HG02885 (cell line): ENCODE measurements at regions not wholly inside any gene's neighbourhood (a gene's known extent, or its start where the extent isn't known, plus 50 kb on each side); places are given as distances from the start of the nearest gene placed in this dataset.

Source experiments
- ATAC-seq: cut with Tn5 transposase; IDR thresholded peaks from one replicate; pipeline ENCODE4 v1.9.1; 2021; ENCODE audit warnings: mild to moderate bottlenecking; ENCODE audit not compliant: unreplicated experiment, poor library complexity

DNA sequence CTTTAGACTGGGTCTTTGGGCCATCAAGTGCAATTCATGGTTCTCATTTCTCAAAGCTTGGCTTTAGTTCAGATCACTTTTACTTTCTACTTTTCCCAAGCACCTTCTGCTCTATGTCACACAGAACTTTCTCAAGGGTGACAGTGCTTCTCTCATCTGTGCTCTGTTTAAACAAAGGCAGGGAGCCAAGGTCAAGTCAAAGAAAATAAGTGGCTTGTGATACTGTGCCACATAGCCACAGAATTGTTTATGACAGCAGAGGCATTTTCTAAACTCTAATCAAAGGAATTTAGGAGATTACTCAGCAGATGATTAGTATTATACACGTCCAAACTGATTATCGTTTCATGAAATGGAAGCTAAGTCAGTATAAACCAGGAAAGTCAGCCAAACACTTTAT, 348.0 kb downstream of the HDGFL1 start:
- ATAC-seq = no peak

GRCh38 chr6:22921828-22922227, 352.5 kb downstream of the HDGFL1 start:
- ATAC-seq = no peak

DNA sequence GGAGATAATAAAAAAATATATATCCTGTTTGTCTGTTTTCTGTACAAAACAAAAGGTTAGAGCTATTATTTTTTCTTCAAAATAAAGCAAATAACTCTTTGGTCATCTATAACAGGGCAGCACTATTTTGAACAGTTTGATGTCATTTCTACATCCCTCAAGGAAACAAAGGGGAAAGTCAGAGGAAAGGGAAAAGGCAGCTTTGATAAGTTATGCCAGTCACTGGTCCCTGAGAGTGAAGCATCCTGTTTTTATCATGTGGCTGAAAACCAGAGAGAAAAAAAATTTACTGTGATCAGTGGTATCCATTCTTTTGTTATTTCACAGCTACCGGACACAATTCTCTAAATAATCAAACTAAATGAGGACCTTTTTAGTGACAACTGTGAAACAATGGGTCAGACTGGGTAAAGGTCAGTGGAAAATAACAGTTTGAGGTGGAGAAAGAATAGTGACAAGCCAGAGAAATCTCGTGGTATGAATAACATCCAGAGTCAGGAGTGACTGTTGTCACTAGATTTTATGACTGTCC, 356.0 kb downstream of the HDGFL1 start:
- no peak for ATAC-seq

- no peak for ATAC-seq
These were observed 356.8 kb downstream of the HDGFL1 start for GRCh38 chr6:22925920-22926789.

DNA sequence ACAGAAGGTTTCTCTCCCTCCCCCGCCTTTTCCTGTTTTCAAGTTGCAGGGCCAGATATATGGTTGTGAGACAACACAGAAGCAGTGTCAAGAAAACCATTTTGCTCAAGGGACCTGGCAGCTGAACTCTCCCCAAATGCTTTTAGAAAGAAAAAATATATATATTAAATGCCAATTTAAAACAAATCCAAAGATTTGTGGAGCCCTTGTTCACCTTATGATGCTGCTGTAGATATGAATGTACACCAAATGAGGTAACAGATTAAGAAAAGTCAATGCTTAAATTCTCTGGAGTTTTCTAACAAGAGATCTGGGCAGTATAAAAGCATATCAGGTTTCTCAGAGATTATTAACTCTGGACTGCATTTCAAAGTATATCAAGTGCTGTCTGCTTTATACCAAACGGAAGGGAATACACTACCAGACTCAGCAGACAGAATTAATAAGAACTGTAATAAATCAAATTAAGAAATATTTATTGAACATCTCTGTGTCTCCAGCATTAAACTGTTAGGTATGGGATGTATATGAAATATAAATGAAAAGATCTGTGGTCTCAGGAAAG, 357.5 kb downstream of the HDGFL1 start:
- no peak for ATAC-seq

- no peak for ATAC-seq
These were observed 359.4 kb downstream of the HDGFL1 start for GRCh38 chr6:22928775-22929174.

- ATAC-seq = no peak
These were observed 360.1 kb downstream of the HDGFL1 start for GRCh38 chr6:22929311-22929985.

DNA sequence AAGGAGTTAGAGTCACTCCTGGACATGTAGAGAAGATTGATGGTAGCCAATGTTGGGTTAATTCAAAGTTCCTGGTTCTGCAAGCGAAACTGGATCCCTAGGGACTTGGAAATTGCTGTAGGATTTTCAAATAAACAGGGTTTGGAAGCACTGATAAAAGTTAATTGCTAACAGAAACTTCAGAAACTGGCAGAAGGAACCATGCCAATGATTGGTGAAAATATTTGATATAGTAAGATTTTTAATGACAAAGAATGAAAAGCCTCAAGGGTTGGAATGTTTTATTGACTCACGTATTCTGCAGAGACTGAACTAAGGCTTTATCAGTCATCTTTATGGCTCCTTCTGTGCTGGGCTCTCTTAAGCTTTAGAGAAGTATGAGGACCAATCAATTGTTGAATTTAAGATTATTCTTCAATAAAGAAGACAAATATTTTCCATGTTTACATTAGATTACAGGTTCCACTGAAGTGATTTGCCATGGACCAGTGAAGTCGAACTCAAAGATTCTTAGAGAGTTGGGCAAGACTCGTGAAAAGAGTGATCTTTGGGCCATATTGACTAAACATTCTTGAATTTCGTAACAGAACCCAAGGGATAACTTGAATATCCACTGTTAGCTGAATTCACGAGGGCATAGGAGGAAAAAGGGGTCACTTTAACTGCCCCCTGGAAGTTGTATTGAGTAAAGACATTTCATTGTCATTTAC, 371.4 kb downstream of the HDGFL1 start:
- no peak for ATAC-seq

DNA sequence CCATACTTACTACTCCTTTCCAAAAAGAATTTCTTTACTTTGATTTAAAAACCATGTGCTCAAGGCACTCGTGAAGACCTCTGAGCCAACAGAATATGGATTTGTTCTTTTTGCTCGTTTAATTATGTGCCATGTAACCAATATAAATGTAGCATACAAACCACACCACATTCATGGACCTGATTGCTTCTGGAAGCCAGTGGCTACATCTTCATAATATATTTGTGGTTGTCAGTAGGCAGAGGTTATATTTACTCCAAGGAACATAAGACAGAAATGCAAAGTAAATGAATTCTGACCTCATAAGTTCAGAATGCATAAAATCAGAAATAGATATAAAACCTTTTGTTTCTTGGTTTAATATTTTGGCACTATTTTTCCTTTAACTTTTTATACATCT, 373.0 kb downstream of the HDGFL1 start:
- ATAC-seq = no peak

- ATAC-seq = no peak
These were observed 374.0 kb downstream of the HDGFL1 start for GRCh38 chr6:22943327-22943726.

DNA sequence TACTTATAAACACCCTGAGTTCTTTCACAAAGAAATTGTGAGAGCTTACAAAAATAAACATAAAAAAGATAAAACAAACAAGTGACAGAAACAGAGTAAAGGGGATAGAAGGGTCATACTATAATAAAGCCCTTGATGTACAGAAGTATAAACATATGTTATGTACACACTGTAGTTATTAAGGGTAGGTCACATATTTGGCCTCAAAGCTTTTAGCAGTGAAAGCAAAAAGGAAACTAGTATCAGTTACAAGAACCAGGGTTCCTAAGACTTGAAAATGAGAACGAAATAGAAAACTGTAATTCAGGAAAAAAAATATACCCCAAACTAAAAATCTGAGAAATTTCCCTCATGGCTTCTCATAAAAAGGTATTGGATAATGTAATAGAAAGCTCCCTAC, 380.6 kb downstream of the HDGFL1 start:
- no peak for ATAC-seq

GRCh38 chr6:22952097-22952496, 382.7 kb downstream of the HDGFL1 start:
- no peak for ATAC-seq

DNA sequence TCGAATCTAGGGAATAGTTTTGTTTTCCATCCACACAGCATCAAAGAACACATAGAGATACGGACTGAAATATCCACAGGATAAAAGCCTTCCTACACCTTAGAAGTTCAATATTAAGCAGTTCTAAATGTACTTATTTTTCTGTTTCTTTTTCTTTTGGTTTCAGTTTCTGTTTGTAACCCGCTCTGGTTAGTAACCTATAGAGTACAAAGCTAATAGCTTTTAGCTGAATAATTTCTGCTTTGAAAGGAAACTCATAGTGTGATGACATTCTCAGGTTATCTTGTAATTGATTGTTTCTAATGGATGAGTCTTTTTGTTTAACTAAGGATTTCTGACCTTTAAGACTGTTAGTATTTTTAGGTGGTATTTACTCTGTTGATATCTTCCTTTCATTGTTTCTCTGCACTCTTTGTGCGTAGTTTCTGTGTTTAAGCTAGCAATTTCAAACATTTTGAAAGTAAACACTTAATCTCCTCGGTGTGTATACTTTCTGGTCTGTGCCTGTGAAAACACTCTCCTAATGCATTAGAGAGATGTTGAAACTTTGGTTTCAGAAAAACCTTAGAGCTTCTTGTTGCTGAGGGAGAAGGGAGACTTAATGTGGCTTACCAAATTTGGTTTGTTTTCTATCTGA, 385.5 kb downstream of the HDGFL1 start:
- peak; percentile 65 for ATAC-seq

DNA sequence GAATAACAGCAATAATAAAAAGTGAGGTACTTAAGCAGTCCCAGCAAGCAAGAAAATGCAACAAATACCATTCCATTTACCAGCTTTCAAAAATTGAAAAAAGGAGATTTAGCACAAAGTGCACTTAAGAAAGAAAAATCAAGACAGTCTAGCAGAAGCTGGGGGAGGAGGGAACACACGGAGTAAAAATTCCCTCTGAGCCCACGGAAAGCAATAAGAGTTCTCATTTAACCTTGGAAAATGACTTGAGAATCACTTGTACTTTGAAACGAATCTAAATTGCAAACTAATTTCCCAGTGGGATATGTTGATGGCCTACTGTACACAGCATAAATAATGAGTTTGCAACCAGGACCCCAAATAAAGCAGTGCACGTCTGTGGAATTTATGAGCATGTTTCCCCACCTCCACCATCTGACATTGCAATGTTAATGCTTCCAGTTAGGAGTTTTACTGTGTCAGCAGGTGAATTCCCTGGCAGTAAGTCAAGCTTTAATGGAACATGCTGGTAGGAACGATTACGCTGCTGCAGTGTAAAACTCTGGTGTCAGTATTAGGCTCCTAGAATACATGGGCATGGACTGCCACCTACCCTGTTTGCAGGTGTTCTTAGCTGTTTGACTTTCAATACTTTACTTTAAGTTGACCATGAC, 386.8 kb downstream of the HDGFL1 start:
- ATAC-seq = no peak

GRCh38 chr6:22958677-22959076, 389.3 kb downstream of the HDGFL1 start:
- ATAC-seq = no peak

DNA sequence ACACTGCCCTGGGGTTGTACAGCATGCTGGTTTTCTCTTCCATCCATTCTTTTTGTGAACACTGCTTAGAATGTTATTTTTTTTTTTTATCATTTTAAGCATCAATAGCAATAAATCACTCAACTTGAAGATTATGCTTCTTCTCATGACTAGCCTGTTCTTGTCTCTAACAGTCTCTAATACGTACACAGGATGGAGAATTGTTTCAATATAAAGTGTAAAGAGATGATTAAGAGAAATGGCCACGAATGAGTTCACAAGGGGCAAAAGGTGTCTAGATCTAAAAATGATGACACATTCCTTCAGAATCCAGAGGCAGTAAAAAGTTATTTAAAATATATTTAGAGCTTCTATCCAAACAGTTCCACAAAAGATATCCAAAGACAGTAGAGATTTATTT, 390.2 kb downstream of the HDGFL1 start:
- ATAC-seq = no peak

- ATAC-seq = no peak
These were observed 395.0 kb downstream of the HDGFL1 start for GRCh38 chr6:22964334-22964733.

GRCh38 chr6:22965889-22966288, 396.5 kb downstream of the HDGFL1 start:
- no peak for ATAC-seq

- no peak for ATAC-seq
These were observed 397.5 kb downstream of the HDGFL1 start for GRCh38 chr6:22966691-22967422.
